Endothelial cell of umbilical vein (primary cell): ENCODE measurements at regions not wholly inside any gene's neighbourhood (a gene's known extent, or its start where the extent isn't known, plus 50 kb on each side); places are given as distances from the start of the nearest gene placed in this dataset.

Experiments used
- BruUV-seq: library from RNA; stranded (reverse); fragments of 400-500 nt; replicated peaks from 2 replicates; lab custom pipeline; 2021; lab: Mats Ljungman, UMichigan
- CTCF ChIA-PET: fragments of 300-600, 350-600 bp; sonication (Branson Sonifier 250); formaldehyde crosslinking; loops from one replicate; lab custom pipeline; 2021; ENCODE audit warnings: antibody characterized with exemption, inconsistent platforms; lab: Charles Lee
- POLR2A ChIA-PET: fragments of 300-600, 350-600 bp; sonication (Branson Sonifier 250); formaldehyde crosslinking; loops from one replicate; lab custom pipeline; 2021; ENCODE audit warnings: antibody characterized with exemption, inconsistent platforms; lab: Charles Lee
- DNase-seq: peaks from one replicate; pipeline ENCODE4 v3.0.0-alpha.2; 2011; ENCODE audit warnings: low read depth, low spot score
- FAIRE-seq: peaks from 2 replicates; lab custom pipeline; 2011; peaks lifted over from hg19 to GRCh38; lab: Jason Lieb, UNC
- H2AFZ ChIP-seq: 2 replicates; pipeline ENCODE4 v1.6.0; 2012; ENCODE audit warnings: low read depth, low read length, control low read depth, inconsistent platforms
- H3K27ac ChIP-seq: 2 replicates; pipeline ENCODE4 v1.5.1; 2011; ENCODE audit warnings: low read depth, mild to moderate bottlenecking, control low read depth, low read length, moderate library complexity; ENCODE audit not compliant: insufficient read depth
- H3K27me3 ChIP-seq, 2 experiments: 2 replicates each; pipeline versions ENCODE4 v1.6.0 to v1.6.1; 2011; ENCODE audit warnings: low read length in 2 of 2, mixed read lengths in 1 of 2; ENCODE audit not compliant: control insufficient read depth in 2 of 2, insufficient read depth in 2 of 2
- H3K36me3 ChIP-seq, 2 experiments: 2 replicates in 1 of 2; 3 replicates in 1 of 2; pipeline ENCODE4 v1.5.1; 2011; ENCODE audit warnings: low read length in 2 of 2, mild to moderate bottlenecking in 1 of 2, moderate library complexity in 1 of 2; ENCODE audit not compliant: control insufficient read depth in 2 of 2, insufficient read depth in 2 of 2; ENCODE audit errors: extremely low read depth in 1 of 2
- H3K4me1 ChIP-seq: 3 replicates; pipeline ENCODE4 v1.5.1; 2011; ENCODE audit warnings: mild to moderate bottlenecking, low read length; ENCODE audit not compliant: control insufficient read depth, insufficient read depth; ENCODE audit errors: extremely low read depth
- H3K4me2 ChIP-seq: 2 replicates; pipeline ENCODE4 v1.6.1; 2011; ENCODE audit warnings: low read length, control low read depth, mixed read lengths; ENCODE audit not compliant: insufficient read depth
- H3K4me3 ChIP-seq, 3 experiments: fragments of 200-600 bp in 1 of 3; sonication (generic), shearing (Covaris generic) in 1 of 3; replicated peaks in 1 of 3; 2 replicates each; pipeline ENCODE4 v1.5.1; 2011 to 2016; ENCODE audit warnings: control low read depth in 3 of 3, low read length in 3 of 3, mild to moderate bottlenecking in 2 of 3, inconsistent platforms in 1 of 3, low read depth in 1 of 3, moderate library complexity in 1 of 3; ENCODE audit not compliant: insufficient read depth in 1 of 3
- H3K79me2 ChIP-seq: 2 replicates; pipeline ENCODE4 v1.6.0; 2012; ENCODE audit warnings: low read length, inconsistent platforms; ENCODE audit not compliant: control insufficient read depth, insufficient read depth
- H3K9ac ChIP-seq: replicated peaks from 2 replicates; pipeline ENCODE3; 2011; ENCODE audit warnings: low read length, control low read depth; ENCODE audit not compliant: insufficient read depth; ENCODE audit errors: extremely low read depth
- H3K9me1 ChIP-seq: replicated peaks from 3 replicates; pipeline ENCODE4 v1.6.0; 2011; ENCODE audit warnings: mild to moderate bottlenecking, low read length; ENCODE audit not compliant: control insufficient read depth, insufficient read depth; ENCODE audit errors: extremely low read depth
- H3K9me3 ChIP-seq: replicated peaks from 2 replicates; pipeline ENCODE4 v1.5.1; 2012; ENCODE audit warnings: low read length, inconsistent platforms; ENCODE audit not compliant: control insufficient read depth, insufficient read depth
- H4K20me1 ChIP-seq: replicated peaks from 2 replicates; pipeline ENCODE3; 2011; ENCODE audit warnings: mild to moderate bottlenecking, low read length; ENCODE audit not compliant: control insufficient read depth, insufficient read depth; ENCODE audit errors: extremely low read depth
- EZH2 ChIP-seq: IDR thresholded peaks from 2 replicates; pipeline ENCODE4 v1.6.1; 2012; ENCODE audit warnings: borderline replicate concordance, low read depth, mild to moderate bottlenecking, moderate library complexity, low read length, inconsistent platforms; ENCODE audit not compliant: severe bottlenecking
- FOS ChIP-seq: IDR thresholded peaks from 2 replicates; pipeline ENCODE4 v1.6.1; 2011; ENCODE audit warnings: mild to moderate bottlenecking, low read length, moderate library complexity, borderline replicate concordance; ENCODE audit not compliant: insufficient read depth
- GATA2 ChIP-seq: IDR thresholded peaks from 2 replicates; pipeline ENCODE4 v1.7.0; 2011; ENCODE audit warnings: low read depth, mild to moderate bottlenecking, moderate library complexity, mixed read lengths, low read length; ENCODE audit not compliant: insufficient read length, insufficient read depth
- JUN ChIP-seq: IDR thresholded peaks from 2 replicates; pipeline ENCODE4 v1.6.1; 2011; ENCODE audit warnings: borderline replicate concordance, low read depth; ENCODE audit not compliant: insufficient read length, insufficient read depth
- MYC ChIP-seq: IDR thresholded peaks from one replicate; pipeline ENCODE4 v1.6.1; 2011; ENCODE audit warnings: mild to moderate bottlenecking, low read depth, low read length
- POLR2A ChIP-seq: IDR thresholded peaks from 2 replicates; pipeline ENCODE4 v1.6.1; 2012; ENCODE audit warnings: low read depth, mild to moderate bottlenecking, control low read depth, low read length
- POLR2AphosphoS5 ChIP-seq: IDR thresholded peaks from 2 replicates; pipeline ENCODE4 v1.6.1; 2012; ENCODE audit warnings: low read depth, mild to moderate bottlenecking, control low read depth, low read length, moderate library complexity; ENCODE audit not compliant: insufficient read depth
- dilution Hi-C: fragments of 300-500 bp; cut with MboI; formaldehyde crosslinking; loops from one replicate; pipeline ENCODE4 v1.15.0; 2019; ENCODE audit warnings: low sequenced_read_pairs; ENCODE audit not compliant: extremely low pct_ligation_motif_present
- intact Hi-C: fragments of 100-400 bp; cut with micrococcal nuclease; formaldehyde crosslinking; loops from one replicate; pipeline ENCODE4 v1.10.0; 2022
- TF ChIP-seq, protein P1 (sequence below): IDR thresholded peaks from 2 replicates; pipeline ENCODE4 v1.6.1; 2011; ENCODE audit not compliant: insufficient read depth, insufficient read length
- TF ChIP-seq, protein P2 (sequence below), 2 donors: IDR thresholded peaks; 1 replicate in 1 of 2; 2 replicates in 1 of 2; pipeline ENCODE4 v1.5.1; 2011; ENCODE audit warnings: low read length in 2 of 2, mild to moderate bottlenecking in 2 of 2, moderate library complexity in 2 of 2, control low read depth in 1 of 2, inconsistent platforms in 1 of 2, low read depth in 1 of 2; ENCODE audit not compliant: insufficient read depth in 1 of 2; ENCODE audit errors: extremely low read depth in 1 of 2

DNA sequence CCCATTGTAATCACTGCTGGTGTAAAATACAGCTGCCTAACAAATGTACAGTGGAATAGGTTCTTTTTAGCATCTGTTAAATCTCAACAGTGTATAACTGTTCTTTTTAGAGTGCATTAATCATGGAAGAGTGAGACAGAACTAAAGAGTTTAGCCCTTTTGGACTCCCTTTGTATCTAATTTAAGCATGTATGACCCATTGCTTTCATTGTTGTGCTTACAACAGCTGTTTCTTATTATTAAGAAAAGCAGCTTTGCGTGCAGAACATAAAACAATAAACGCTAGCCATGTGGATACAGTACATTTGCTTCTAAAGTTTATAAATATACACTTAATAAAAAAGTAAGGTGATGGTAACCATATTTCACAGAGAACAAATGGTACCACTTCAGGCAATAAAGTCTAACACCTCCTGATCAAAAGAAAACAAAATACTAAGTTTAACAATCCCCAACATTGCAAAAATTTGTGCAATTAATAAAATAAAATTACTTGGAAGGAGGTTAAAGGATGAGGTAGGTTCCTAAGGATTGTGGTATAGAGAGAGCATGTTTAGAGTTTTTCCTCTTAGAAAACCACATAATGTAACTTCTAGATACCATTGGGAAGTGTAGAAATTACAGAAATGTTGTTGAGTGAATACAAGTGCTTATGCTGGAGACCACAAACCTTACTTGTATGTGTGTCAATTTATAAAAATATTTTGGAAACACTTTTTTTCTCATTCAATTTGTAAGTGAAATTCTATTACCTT lies 448.7 kb downstream of the SLC6A15 start:
- Histone ChIP-seq H3K79me2 (no peaks in the 10 kb centered on the region), H2AFZ (no peak overlapping the region), H3K36me3 (no peaks in the 10 kb centered on the region), H3K4me2 (no peak overlapping the region), H3K9ac (no peak overlapping the region), H3K9me1 (no peaks in the 10 kb centered on the region), H3K27me3 (no peaks in the 10 kb centered on the region), H3K4me1 (no peaks in the 10 kb centered on the region), H4K20me1 (no peaks in the 10 kb centered on the region), H3K4me3 (no peak overlapping the region), H3K9me3 (no peaks in the 10 kb centered on the region), H3K27ac (no peak overlapping the region)
- TF ChIP-seq GATA2 (no peak), JUN (no peak), FOS (no peak), EZH2 (no peak), MYC (no peak), POLR2AphosphoS5 (no peak), POLR2A (no peak)
- TF ChIP-seq, protein P1, sequence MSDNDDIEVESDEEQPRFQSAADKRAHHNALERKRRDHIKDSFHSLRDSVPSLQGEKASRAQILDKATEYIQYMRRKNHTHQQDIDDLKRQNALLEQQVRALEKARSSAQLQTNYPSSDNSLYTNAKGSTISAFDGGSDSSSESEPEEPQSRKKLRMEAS: no peak
- TF ChIP-seq, protein P2, sequence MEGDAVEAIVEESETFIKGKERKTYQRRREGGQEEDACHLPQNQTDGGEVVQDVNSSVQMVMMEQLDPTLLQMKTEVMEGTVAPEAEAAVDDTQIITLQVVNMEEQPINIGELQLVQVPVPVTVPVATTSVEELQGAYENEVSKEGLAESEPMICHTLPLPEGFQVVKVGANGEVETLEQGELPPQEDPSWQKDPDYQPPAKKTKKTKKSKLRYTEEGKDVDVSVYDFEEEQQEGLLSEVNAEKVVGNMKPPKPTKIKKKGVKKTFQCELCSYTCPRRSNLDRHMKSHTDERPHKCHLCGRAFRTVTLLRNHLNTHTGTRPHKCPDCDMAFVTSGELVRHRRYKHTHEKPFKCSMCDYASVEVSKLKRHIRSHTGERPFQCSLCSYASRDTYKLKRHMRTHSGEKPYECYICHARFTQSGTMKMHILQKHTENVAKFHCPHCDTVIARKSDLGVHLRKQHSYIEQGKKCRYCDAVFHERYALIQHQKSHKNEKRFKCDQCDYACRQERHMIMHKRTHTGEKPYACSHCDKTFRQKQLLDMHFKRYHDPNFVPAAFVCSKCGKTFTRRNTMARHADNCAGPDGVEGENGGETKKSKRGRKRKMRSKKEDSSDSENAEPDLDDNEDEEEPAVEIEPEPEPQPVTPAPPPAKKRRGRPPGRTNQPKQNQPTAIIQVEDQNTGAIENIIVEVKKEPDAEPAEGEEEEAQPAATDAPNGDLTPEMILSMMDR (IDR thresholded peaks at IDR 0.05; ENCODE audit: extremely low read depth in 1 of 2, insufficient read depth in 1 of 2, low read depth in 1 of 2, low read length in 2 of 2): no peak
- dilution Hi-C loops (no loop called here), intact Hi-C loops (no loop called here)
- BruUV-seq: no TSS peak
- ChIA-PET POLR2A (no interaction called here), CTCF (no interaction called here)
- DNase-seq (no peak), FAIRE-seq (no peak)
